Gastroesophageal sphincter (tissue), 3 donors: ENCODE measurements at regions not wholly inside any gene's neighbourhood (a gene's known extent, or its start where the extent isn't known, plus 50 kb on each side); places are given as distances from the start of the nearest gene placed in this dataset.

ENCODE experiments used
- CTCF ChIP-seq, 4 experiments: fragments of 200-600 bp in 2 of 4; fragments of 450-650 bp in 2 of 4; sonication (generic) in 1 of 4; IDR thresholded peaks; one replicate each; pipeline ENCODE4 v1.5.1; 2017 to 2019; ENCODE audit warnings: antibody characterized with exemption in 4 of 4, mild to moderate bottlenecking in 2 of 4, moderate library complexity in 2 of 4
- EP300 ChIP-seq: sonication (generic); formaldehyde crosslinking; IDR thresholded peaks from one replicate; pipeline ENCODE4 v1.6.1; 2017; ENCODE audit warnings: antibody characterized with exemption, mild to moderate bottlenecking
- POLR2A ChIP-seq, 2 donors: fragments of 450-650 bp; IDR thresholded peaks; one replicate each; pipeline ENCODE4 v1.6.1; 2017; ENCODE audit warnings: antibody characterized with exemption in 2 of 2, mild to moderate bottlenecking in 2 of 2, moderate library complexity in 1 of 2

GRCh38 chr6:167754691-167755090 is 72.0 kb upstream of the AFDN start:
- no peak for TF ChIP-seq CTCF (IDR thresholded peaks at IDR 0.05)
- TF ChIP-seq POLR2A (IDR thresholded peaks at IDR 0.05), result no peak
- TF ChIP-seq EP300, result no peak
